ENCODE measurements at regions not wholly inside any gene's neighbourhood (a gene's known extent, or its start where the extent isn't known, plus 50 kb on each side); places are given as distances from the start of the nearest gene placed in this dataset.

- TF ChIP-seq POLR2A (IDR thresholded peaks at IDR 0.05) (no peak), CTCF (IDR thresholded peaks at IDR 0.05) (no peak)
Measured at GRCh38 chr4:45568694-45569093, 555.2 kb downstream of the GABRG1 start.

All from uterus (tissue), 2 donors.